Endothelial cell of umbilical vein (primary cell): ENCODE measurements at regions not wholly inside any gene's neighbourhood (a gene's known extent, or its start where the extent isn't known, plus 50 kb on each side); places are given as distances from the start of the nearest gene placed in this dataset.

Source experiments
- BruUV-seq: library from RNA; stranded (reverse); fragments of 400-500 nt; replicated peaks from 2 replicates; lab custom pipeline; 2021; lab: Mats Ljungman, UMichigan
- CTCF ChIA-PET: fragments of 300-600, 350-600 bp; sonication (Branson Sonifier 250); formaldehyde crosslinking; loops from one replicate; lab custom pipeline; 2021; ENCODE audit warnings: antibody characterized with exemption, inconsistent platforms; lab: Charles Lee
- POLR2A ChIA-PET: fragments of 300-600, 350-600 bp; sonication (Branson Sonifier 250); formaldehyde crosslinking; loops from one replicate; lab custom pipeline; 2021; ENCODE audit warnings: antibody characterized with exemption, inconsistent platforms; lab: Charles Lee
- DNase-seq: peaks from one replicate; pipeline ENCODE4 v3.0.0-alpha.2; 2011; ENCODE audit warnings: low read depth, low spot score
- FAIRE-seq: peaks from 2 replicates; lab custom pipeline; 2011; peaks lifted over from hg19 to GRCh38; lab: Jason Lieb, UNC
- H2AFZ ChIP-seq: 2 replicates; pipeline ENCODE4 v1.6.0; 2012; ENCODE audit warnings: low read depth, low read length, control low read depth, inconsistent platforms
- H3K27ac ChIP-seq: 2 replicates; pipeline ENCODE4 v1.5.1; 2011; ENCODE audit warnings: low read depth, mild to moderate bottlenecking, control low read depth, low read length, moderate library complexity; ENCODE audit not compliant: insufficient read depth
- H3K27me3 ChIP-seq, 2 experiments: 2 replicates each; pipeline versions ENCODE4 v1.6.0 to v1.6.1; 2011; ENCODE audit warnings: low read length in 2 of 2, mixed read lengths in 1 of 2; ENCODE audit not compliant: control insufficient read depth in 2 of 2, insufficient read depth in 2 of 2
- H3K36me3 ChIP-seq, 2 experiments: 2 replicates in 1 of 2; 3 replicates in 1 of 2; pipeline ENCODE4 v1.5.1; 2011; ENCODE audit warnings: low read length in 2 of 2, mild to moderate bottlenecking in 1 of 2, moderate library complexity in 1 of 2; ENCODE audit not compliant: control insufficient read depth in 2 of 2, insufficient read depth in 2 of 2; ENCODE audit errors: extremely low read depth in 1 of 2
- H3K4me1 ChIP-seq: 3 replicates; pipeline ENCODE4 v1.5.1; 2011; ENCODE audit warnings: mild to moderate bottlenecking, low read length; ENCODE audit not compliant: control insufficient read depth, insufficient read depth; ENCODE audit errors: extremely low read depth
- H3K4me2 ChIP-seq: 2 replicates; pipeline ENCODE4 v1.6.1; 2011; ENCODE audit warnings: low read length, control low read depth, mixed read lengths; ENCODE audit not compliant: insufficient read depth
- H3K4me3 ChIP-seq, 3 experiments: fragments of 200-600 bp in 1 of 3; sonication (generic), shearing (Covaris generic) in 1 of 3; replicated peaks in 1 of 3; 2 replicates each; pipeline ENCODE4 v1.5.1; 2011 to 2016; ENCODE audit warnings: control low read depth in 3 of 3, low read length in 3 of 3, mild to moderate bottlenecking in 2 of 3, inconsistent platforms in 1 of 3, low read depth in 1 of 3, moderate library complexity in 1 of 3; ENCODE audit not compliant: insufficient read depth in 1 of 3
- H3K79me2 ChIP-seq: 2 replicates; pipeline ENCODE4 v1.6.0; 2012; ENCODE audit warnings: low read length, inconsistent platforms; ENCODE audit not compliant: control insufficient read depth, insufficient read depth
- H3K9ac ChIP-seq: replicated peaks from 2 replicates; pipeline ENCODE3; 2011; ENCODE audit warnings: low read length, control low read depth; ENCODE audit not compliant: insufficient read depth; ENCODE audit errors: extremely low read depth
- H3K9me1 ChIP-seq: replicated peaks from 3 replicates; pipeline ENCODE4 v1.6.0; 2011; ENCODE audit warnings: mild to moderate bottlenecking, low read length; ENCODE audit not compliant: control insufficient read depth, insufficient read depth; ENCODE audit errors: extremely low read depth
- H3K9me3 ChIP-seq: replicated peaks from 2 replicates; pipeline ENCODE4 v1.5.1; 2012; ENCODE audit warnings: low read length, inconsistent platforms; ENCODE audit not compliant: control insufficient read depth, insufficient read depth
- H4K20me1 ChIP-seq: replicated peaks from 2 replicates; pipeline ENCODE3; 2011; ENCODE audit warnings: mild to moderate bottlenecking, low read length; ENCODE audit not compliant: control insufficient read depth, insufficient read depth; ENCODE audit errors: extremely low read depth
- EZH2 ChIP-seq: IDR thresholded peaks from 2 replicates; pipeline ENCODE4 v1.6.1; 2012; ENCODE audit warnings: borderline replicate concordance, low read depth, mild to moderate bottlenecking, moderate library complexity, low read length, inconsistent platforms; ENCODE audit not compliant: severe bottlenecking
- FOS ChIP-seq: IDR thresholded peaks from 2 replicates; pipeline ENCODE4 v1.6.1; 2011; ENCODE audit warnings: mild to moderate bottlenecking, low read length, moderate library complexity, borderline replicate concordance; ENCODE audit not compliant: insufficient read depth
- GATA2 ChIP-seq: IDR thresholded peaks from 2 replicates; pipeline ENCODE4 v1.7.0; 2011; ENCODE audit warnings: low read depth, mild to moderate bottlenecking, moderate library complexity, mixed read lengths, low read length; ENCODE audit not compliant: insufficient read length, insufficient read depth
- JUN ChIP-seq: IDR thresholded peaks from 2 replicates; pipeline ENCODE4 v1.6.1; 2011; ENCODE audit warnings: borderline replicate concordance, low read depth; ENCODE audit not compliant: insufficient read length, insufficient read depth
- MAX ChIP-seq: IDR thresholded peaks from 2 replicates; pipeline ENCODE4 v1.6.1; 2011; ENCODE audit not compliant: insufficient read depth, insufficient read length
- MYC ChIP-seq: IDR thresholded peaks from one replicate; pipeline ENCODE4 v1.6.1; 2011; ENCODE audit warnings: mild to moderate bottlenecking, low read depth, low read length
- POLR2A ChIP-seq: IDR thresholded peaks from 2 replicates; pipeline ENCODE4 v1.6.1; 2012; ENCODE audit warnings: low read depth, mild to moderate bottlenecking, control low read depth, low read length
- POLR2AphosphoS5 ChIP-seq: IDR thresholded peaks from 2 replicates; pipeline ENCODE4 v1.6.1; 2012; ENCODE audit warnings: low read depth, mild to moderate bottlenecking, control low read depth, low read length, moderate library complexity; ENCODE audit not compliant: insufficient read depth
- dilution Hi-C: fragments of 300-500 bp; cut with MboI; formaldehyde crosslinking; loops from one replicate; pipeline ENCODE4 v1.15.0; 2019; ENCODE audit warnings: low sequenced_read_pairs; ENCODE audit not compliant: extremely low pct_ligation_motif_present
- intact Hi-C: fragments of 100-400 bp; cut with micrococcal nuclease; formaldehyde crosslinking; loops from one replicate; pipeline ENCODE4 v1.10.0; 2022
- TF ChIP-seq, protein P1 (sequence below), 2 donors: IDR thresholded peaks; 1 replicate in 1 of 2; 2 replicates in 1 of 2; pipeline ENCODE4 v1.5.1; 2011; ENCODE audit warnings: low read length in 2 of 2, mild to moderate bottlenecking in 2 of 2, moderate library complexity in 2 of 2, control low read depth in 1 of 2, inconsistent platforms in 1 of 2, low read depth in 1 of 2; ENCODE audit not compliant: insufficient read depth in 1 of 2; ENCODE audit errors: extremely low read depth in 1 of 2

- intact Hi-C loops (loop anchor here (5.0 kb wide), 2 partner anchors 99 to 279 kb away; no protein-coding TSS in a partner anchor), dilution Hi-C loops (no loop called here)
- ChIA-PET POLR2A (no interaction called here), CTCF (interaction anchor here (0.6 to 1.4 kb wide), 3 partner anchors 12 to 277 kb away, joined by 3 to 4 read pairs (median 3); no protein-coding TSS in a partner anchor)
- H3K9me3 ChIP-seq: no peaks in the 10 kb centered on the region
- H3K4me1 ChIP-seq: no peaks in the 10 kb centered on the region
- H3K36me3 ChIP-seq: no peaks in the 10 kb centered on the region
- no peaks in the 10 kb centered on the region for H4K20me1 ChIP-seq
- H3K4me2 ChIP-seq: no peak overlapping the region
- TF ChIP-seq POLR2AphosphoS5 (no peak), JUN (no peak), EZH2 (no peak), FOS (no peak), MAX (no peak), POLR2A (no peak), GATA2 (no peak), MYC (no peak)
- TF ChIP-seq, protein P1, sequence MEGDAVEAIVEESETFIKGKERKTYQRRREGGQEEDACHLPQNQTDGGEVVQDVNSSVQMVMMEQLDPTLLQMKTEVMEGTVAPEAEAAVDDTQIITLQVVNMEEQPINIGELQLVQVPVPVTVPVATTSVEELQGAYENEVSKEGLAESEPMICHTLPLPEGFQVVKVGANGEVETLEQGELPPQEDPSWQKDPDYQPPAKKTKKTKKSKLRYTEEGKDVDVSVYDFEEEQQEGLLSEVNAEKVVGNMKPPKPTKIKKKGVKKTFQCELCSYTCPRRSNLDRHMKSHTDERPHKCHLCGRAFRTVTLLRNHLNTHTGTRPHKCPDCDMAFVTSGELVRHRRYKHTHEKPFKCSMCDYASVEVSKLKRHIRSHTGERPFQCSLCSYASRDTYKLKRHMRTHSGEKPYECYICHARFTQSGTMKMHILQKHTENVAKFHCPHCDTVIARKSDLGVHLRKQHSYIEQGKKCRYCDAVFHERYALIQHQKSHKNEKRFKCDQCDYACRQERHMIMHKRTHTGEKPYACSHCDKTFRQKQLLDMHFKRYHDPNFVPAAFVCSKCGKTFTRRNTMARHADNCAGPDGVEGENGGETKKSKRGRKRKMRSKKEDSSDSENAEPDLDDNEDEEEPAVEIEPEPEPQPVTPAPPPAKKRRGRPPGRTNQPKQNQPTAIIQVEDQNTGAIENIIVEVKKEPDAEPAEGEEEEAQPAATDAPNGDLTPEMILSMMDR (IDR thresholded peaks at IDR 0.05; ENCODE audit: extremely low read depth in 1 of 2, insufficient read depth in 1 of 2, low read depth in 1 of 2, low read length in 2 of 2): no peak
- FAIRE-seq (no peak), DNase-seq (no peak)
- no peak overlapping the region for H2AFZ ChIP-seq
- H3K27me3 ChIP-seq: no peaks in the 10 kb centered on the region
- H3K9me1 ChIP-seq: peaks cover 3% of the 10 kb centered on the region
- H3K4me3 ChIP-seq: no peak overlapping the region
- H3K27ac ChIP-seq: no peak overlapping the region
- H3K9ac ChIP-seq: no peak overlapping the region
- BruUV-seq: no TSS peak
- H3K79me2 ChIP-seq: no peaks in the 10 kb centered on the region
Measured at GRCh38 chr6:137370871-137371633, 123.1 kb downstream of the OLIG3 start.
